Tibial nerve (tissue), 3 donors: ENCODE measurements at regions not wholly inside any gene's neighbourhood (a gene's known extent, or its start where the extent isn't known, plus 50 kb on each side); places are given as distances from the start of the nearest gene placed in this dataset.

Experiments
- CTCF ChIP-seq, 5 experiments: fragments of 200-600 bp in 3 of 5; fragments of 450-650 bp in 2 of 5; sonication (generic) in 3 of 5; IDR thresholded peaks; one replicate each; pipeline ENCODE4 v1.5.1; 2016 to 2019; ENCODE audit warnings: antibody characterized with exemption in 5 of 5, mild to moderate bottlenecking in 3 of 5, moderate library complexity in 2 of 5
- POLR2A ChIP-seq, 2 donors: fragments of 450-650 bp; IDR thresholded peaks; one replicate each; pipeline ENCODE4 v1.6.1; 2017; ENCODE audit warnings: antibody characterized with exemption in 2 of 2, mild to moderate bottlenecking in 2 of 2, moderate library complexity in 2 of 2

DNA sequence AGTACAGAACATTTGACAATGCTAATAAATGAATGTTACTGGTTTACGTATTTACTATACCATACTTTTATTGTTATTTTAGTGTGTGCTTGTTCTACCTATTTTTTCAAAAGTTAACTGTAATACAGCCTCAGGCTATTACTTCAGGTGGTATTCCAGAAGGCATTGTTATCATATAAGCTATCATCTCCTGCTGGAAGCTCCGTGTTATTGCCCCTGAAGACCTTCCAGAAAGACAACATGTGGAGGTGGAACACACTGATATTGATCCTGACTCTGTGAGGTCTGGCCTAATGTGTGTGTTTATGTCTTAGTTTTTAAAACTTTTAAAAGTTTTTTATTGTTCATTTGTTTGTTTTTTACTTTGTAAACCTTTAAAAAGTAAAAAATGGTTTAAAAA is 509.8 kb upstream of the SPRY2 start:
- TF ChIP-seq CTCF (IDR thresholded peaks at IDR 0.05), result no peak
- no peak for TF ChIP-seq POLR2A (IDR thresholded peaks at IDR 0.05)
